22Rv1 (cell line): ENCODE measurements at regions not wholly inside any gene's neighbourhood (a gene's known extent, or its start where the extent isn't known, plus 50 kb on each side); places are given as distances from the start of the nearest gene placed in this dataset.

ENCODE experiments used
- H3K27ac ChIP-seq: fragments of 450-650 bp; 2 replicates; pipeline ENCODE4 v1.5.1; 2017
- ZFX ChIP-seq: fragments of 450-650 bp; IDR thresholded peaks from 2 replicates; pipeline ENCODE4 v1.6.1; 2017; ENCODE audit warnings: antibody characterized with exemption, borderline replicate concordance
- TF ChIP-seq, protein P1 (sequence below): fragments of 450-650 bp; IDR thresholded peaks from 2 replicates; pipeline ENCODE4 v1.5.1; 2017; ENCODE audit warnings: mild to moderate bottlenecking

DNA sequence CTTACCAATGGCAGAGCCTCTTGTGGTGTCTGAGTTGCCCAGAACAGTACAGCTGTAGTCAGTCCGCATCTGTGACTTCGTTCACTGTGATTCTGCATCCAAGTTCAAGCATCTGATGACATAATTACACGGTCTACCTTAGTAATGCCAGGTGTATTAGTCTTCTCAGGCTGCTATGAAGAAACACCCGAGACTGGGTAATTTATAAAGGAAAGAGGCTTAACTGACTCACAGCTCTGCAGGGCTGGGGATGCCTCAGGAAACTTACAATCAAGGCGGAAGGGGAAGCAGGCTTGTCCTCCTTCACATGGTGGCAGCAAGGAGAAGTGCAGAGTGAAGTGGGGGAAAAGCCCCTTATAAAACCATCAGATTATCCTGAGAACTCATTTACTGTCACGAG, 163.9 kb upstream of the SULF2 start:
- no peak overlapping the region for H3K27ac ChIP-seq
- TF ChIP-seq ZFX: no peak
- TF ChIP-seq, protein P1, sequence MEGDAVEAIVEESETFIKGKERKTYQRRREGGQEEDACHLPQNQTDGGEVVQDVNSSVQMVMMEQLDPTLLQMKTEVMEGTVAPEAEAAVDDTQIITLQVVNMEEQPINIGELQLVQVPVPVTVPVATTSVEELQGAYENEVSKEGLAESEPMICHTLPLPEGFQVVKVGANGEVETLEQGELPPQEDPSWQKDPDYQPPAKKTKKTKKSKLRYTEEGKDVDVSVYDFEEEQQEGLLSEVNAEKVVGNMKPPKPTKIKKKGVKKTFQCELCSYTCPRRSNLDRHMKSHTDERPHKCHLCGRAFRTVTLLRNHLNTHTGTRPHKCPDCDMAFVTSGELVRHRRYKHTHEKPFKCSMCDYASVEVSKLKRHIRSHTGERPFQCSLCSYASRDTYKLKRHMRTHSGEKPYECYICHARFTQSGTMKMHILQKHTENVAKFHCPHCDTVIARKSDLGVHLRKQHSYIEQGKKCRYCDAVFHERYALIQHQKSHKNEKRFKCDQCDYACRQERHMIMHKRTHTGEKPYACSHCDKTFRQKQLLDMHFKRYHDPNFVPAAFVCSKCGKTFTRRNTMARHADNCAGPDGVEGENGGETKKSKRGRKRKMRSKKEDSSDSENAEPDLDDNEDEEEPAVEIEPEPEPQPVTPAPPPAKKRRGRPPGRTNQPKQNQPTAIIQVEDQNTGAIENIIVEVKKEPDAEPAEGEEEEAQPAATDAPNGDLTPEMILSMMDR: no peak

DNA sequence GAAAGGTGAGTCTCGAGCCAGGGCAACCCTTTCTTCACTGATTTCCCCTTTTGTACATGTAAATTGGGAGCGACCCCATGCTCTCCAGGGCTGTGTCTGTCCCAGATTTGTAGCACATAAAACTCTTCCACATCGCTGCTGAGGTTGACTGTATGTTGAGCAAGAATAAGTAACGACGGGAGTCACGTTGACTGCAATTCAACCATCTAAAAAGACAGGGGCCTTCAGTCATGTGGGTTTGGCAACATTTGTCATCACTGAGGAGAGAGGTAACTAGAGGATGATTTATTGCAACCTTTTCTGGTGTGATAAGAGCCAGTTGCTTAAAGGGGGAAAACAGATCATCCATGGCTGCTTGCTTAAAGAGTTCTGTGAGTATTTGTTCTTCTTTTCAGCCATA, 159.4 kb upstream of the SULF2 start:
- H3K27ac ChIP-seq: no peak overlapping the region

DNA sequence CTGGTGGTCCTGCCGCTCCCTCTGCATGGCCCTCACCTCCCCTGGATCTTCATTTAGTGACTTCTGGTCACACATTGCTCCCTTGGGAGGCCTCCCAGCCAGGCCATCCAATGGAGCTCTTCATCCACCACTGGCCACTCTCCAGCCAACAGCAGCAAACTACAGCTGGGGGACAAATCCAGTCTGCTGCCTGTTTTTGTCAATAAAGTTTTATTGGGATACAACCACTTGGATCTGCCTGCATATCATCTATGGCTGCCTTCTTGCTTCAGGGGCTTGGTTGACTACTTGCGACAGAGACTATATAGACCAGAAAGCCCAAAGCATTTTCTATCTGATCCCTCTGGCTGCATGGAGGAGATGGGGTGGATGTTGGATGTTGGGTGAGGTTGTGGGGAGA, 156.6 kb upstream of the SULF2 start:
- no peak overlapping the region for H3K27ac ChIP-seq
- TF ChIP-seq, protein P1: no peak
- no peak for TF ChIP-seq ZFX

More for the DNA sequence above, 159.4 kb upstream of the SULF2 start:
- TF ChIP-seq, protein P1: no peak
- no peak for TF ChIP-seq ZFX

DNA sequence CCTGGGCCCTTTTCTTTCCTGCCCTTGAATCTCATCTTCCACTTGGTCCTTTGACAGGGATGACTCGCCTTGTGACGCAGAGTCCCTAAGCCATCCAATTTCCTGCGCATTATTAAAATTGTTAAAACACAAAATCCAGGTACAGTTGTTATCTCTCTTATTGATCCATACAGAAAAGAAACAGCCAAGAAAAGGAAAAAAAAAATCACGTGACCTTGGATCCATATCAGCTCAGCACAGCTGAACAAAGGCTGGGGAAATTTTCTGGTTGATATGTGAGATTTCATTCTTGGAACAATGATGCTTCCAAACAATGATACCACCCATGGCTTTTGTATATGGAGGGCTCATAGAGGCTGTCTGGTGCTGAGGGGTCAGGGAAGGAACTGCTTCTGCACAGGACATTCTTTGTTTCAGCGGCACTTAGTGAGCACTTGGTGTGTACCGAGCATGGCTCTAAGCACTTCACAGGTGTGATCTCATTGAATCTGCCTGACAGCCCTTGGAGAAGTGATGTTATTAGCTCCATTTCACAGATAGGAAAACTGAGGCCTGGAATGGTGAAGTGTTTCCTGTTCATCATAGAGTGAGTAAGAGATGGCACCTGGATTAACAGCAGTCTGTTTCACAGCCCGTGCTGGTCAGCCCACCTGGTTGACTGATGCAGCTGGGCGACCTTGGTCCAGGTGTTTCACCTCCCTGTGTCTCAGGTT, 155.0 kb upstream of the SULF2 start:
- no peak overlapping the region for H3K27ac ChIP-seq
- TF ChIP-seq, protein P1: no peak
- TF ChIP-seq ZFX: no peak

DNA sequence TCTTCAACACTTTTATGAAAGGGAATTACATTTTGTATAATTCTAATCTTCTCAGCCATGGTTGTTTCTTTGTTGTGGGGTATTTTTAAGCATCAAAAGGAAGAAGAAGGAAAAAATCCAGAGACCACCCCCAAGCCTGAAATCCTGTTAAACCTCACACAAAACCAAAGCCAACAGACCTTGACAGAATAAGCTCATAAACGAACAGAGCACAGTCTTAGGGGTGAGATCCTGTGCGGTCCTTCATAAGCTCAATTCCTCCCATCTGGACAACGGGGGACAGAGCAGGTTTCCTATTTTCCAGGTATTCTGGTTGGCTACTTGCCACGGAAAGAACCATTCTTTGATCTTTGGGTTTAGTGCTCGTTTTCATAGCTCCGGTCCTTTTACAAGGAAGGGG, 151.3 kb upstream of the SULF2 start:
- H3K27ac ChIP-seq: no peak overlapping the region
- TF ChIP-seq, protein P1: no peak
- TF ChIP-seq ZFX: no peak

DNA sequence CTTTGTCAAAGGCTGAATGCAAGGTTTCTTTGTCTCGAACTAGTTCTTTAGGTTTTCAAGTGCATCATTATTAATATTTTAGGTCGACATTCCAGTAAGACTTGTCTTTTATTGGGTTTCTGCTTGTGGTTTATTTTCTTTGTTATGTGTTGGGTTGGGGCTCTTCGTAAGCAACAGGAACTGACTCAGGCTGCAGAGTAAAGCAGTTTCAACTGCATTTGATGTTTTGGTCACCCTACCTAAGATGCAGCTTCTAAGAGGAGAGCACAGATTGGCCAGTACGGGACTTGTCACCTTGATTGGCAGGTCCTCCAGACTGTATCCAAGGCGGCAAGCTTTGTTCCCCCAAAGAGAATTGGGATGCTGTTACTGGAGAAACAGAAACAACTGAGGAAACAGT, 149.5 kb upstream of the SULF2 start:
- no peak for TF ChIP-seq ZFX
- no peak overlapping the region for H3K27ac ChIP-seq

DNA sequence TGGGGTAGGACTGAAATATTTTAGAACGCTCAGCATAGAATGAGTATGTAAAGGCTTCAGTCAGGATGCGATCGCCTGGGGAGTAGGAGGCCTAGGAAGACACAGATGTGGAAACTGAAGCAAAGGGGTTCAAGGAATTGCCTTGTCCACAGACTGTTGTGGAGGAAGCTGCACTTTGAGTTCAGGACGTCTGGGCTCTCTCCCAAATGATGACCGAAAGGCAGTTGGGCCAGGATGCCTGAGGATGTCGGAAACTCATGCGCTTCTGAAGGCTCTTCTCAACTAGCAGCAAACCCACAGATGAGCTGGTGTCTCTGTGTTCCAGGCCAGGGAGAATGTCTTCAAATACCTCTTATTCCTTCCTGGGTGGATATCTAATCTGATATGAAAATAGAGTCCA, 146.2 kb upstream of the SULF2 start:
- H3K27ac ChIP-seq: no peak overlapping the region
- no peak for TF ChIP-seq ZFX
- TF ChIP-seq, protein P1: no peak

DNA sequence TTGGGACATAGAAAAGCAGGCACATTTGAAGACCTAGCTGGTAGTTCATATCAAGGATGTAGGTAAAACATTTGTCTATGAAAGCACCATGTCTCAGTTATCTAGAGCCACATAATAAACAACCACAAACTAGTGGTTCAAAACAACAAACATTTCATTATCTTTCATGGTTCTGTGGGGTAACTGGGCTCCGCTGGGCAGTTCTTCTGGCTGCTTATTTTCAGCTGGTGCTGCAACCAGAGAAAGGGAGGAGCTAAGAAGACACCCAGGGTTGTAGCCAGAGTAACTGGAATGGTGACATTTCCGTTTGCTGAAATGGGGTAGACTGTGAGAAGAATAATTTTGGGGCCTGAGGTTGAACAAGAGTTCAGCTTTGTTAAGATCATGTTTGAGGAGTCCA, 145.7 kb upstream of the SULF2 start:
- no peak overlapping the region for H3K27ac ChIP-seq
- TF ChIP-seq, protein P1: no peak
- no peak for TF ChIP-seq ZFX
